ENCODE measurements at regions not wholly inside any gene's neighbourhood (a gene's known extent, or its start where the extent isn't known, plus 50 kb on each side); places are given as distances from the start of the nearest gene placed in this dataset.

DNA sequence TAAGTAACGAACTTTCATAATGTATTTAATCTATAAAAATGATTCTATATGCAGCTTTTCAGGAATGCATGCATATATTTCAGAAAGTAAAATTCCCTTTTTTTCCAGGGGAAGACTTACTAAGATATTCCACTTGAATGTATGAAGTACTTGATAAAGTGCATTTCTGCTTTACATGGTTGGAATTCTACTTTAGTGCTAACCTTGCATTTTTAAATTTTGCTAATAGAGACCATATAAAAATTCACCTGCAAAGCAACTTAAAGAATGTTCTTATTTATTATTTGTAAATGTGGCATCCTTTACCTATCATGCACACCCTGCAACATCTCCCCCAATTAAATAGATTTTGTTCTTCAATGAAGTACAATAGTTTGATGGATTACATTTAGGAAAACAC is 392.8 kb downstream of the KCNJ2 start:
- no peak for ATAC-seq (ENCODE audit: low read depth)
- no CpG with 5 or more reads among the region's 1 CpG for WGBS (ENCODE audit: insufficient coverage)
- no peak overlapping the region for H3K4me3 ChIP-seq (ENCODE audit: control extremely low read depth in 1 of 5, extremely low read depth in 1 of 5, insufficient read depth in 1 of 5, low read depth in 2 of 5, low read length in 4 of 5)
- intact Hi-C loops (cut with micrococcal nuclease) = no loop called here
- no peak for TF ChIP-seq EZH2 (IDR thresholded peaks at IDR 0.05; ENCODE audit: borderline replicate concordance, insufficient read depth, low read depth, low read length, poor library complexity, severe bottlenecking)
- TF ChIP-seq CTCF (IDR thresholded peaks at IDR 0.05) = no peak
- H3K4me2 ChIP-seq (replicated peaks; ENCODE audit: low read depth, low read length, poor library complexity, severe bottlenecking) = no peak overlapping the region
- no peak overlapping the region for H3K27ac Mint-ChIP-seq
- H3K27ac ChIP-seq (ENCODE audit: low read length in 2 of 2) = no peak overlapping the region
- H3K27me3 Mint-ChIP-seq = no peaks in the 10 kb centered on the region
- no peak overlapping the region for H3K9ac ChIP-seq (ENCODE audit: low read length)
- DNase-seq = no peak
- H3K4me1 Mint-ChIP-seq = no peaks in the 10 kb centered on the region
- no peaks in the 10 kb centered on the region for H3K9me3 Mint-ChIP-seq (ENCODE audit: insufficient read depth)
- H3K4me3 Mint-ChIP-seq = no peak overlapping the region
- ChIA-PET POLR2A (no interaction called here), CTCF (no interaction called here)
- H2AFZ ChIP-seq (ENCODE audit: insufficient read depth, low read depth, low read length, poor library complexity, severe bottlenecking) = no peak overlapping the region
- H3K27me3 ChIP-seq (replicated peaks in 1 of 4; ENCODE audit: control extremely low read depth in 1 of 4, control insufficient read depth in 3 of 4, insufficient read depth in 4 of 4, low read length in 3 of 4) = no peaks in the 10 kb centered on the region
- no peaks in the 10 kb centered on the region for H3K79me2 ChIP-seq (ENCODE audit: control insufficient read depth, insufficient read depth, low read length)
- no peaks in the 10 kb centered on the region for H3K4me1 ChIP-seq (ENCODE audit: control insufficient read depth in 2 of 2, insufficient read depth in 2 of 2, low read length in 2 of 2)
- H4K20me1 ChIP-seq (ENCODE audit: control insufficient read depth, insufficient read depth, low read length, poor library complexity, severe bottlenecking) = no peaks in the 10 kb centered on the region
- H3K9me3 ChIP-seq (ENCODE audit: control extremely low read depth in 1 of 3, control insufficient read depth in 2 of 3, insufficient read depth in 1 of 3, low read length in 2 of 3) = no peaks in the 10 kb centered on the region
- H3K36me3 ChIP-seq (replicated peaks in 1 of 2; ENCODE audit: control extremely low read depth in 1 of 2, control insufficient read depth in 1 of 2, extremely low read depth in 1 of 2, insufficient read depth in 2 of 2, low read length in 1 of 2) = no peaks in the 10 kb centered on the region

- DNase-seq (no peak), ATAC-seq (ENCODE audit: low read depth) (no peak)
- Mint-ChIP-seq H3K9me3 (ENCODE audit: insufficient read depth) (no peaks in the 10 kb centered on the region), H3K4me1 (no peaks in the 10 kb centered on the region), H3K27ac (no peak overlapping the region), H3K27me3 (no peaks in the 10 kb centered on the region), H3K4me3 (no peak overlapping the region)
- no CpG with 5 or more reads among the region's 2 CpGs for WGBS (ENCODE audit: insufficient coverage)
- Histone ChIP-seq H3K4me3 (ENCODE audit: control extremely low read depth in 1 of 5, extremely low read depth in 1 of 5, insufficient read depth in 1 of 5, low read depth in 2 of 5, low read length in 4 of 5) (no peak overlapping the region), H4K20me1 (ENCODE audit: control insufficient read depth, insufficient read depth, low read length, poor library complexity, severe bottlenecking) (no peaks in the 10 kb centered on the region), H3K4me2 (replicated peaks; ENCODE audit: low read depth, low read length, poor library complexity, severe bottlenecking) (no peak overlapping the region), H3K9ac (ENCODE audit: low read length) (no peak overlapping the region), H3K27me3 (replicated peaks in 1 of 4; ENCODE audit: control extremely low read depth in 1 of 4, control insufficient read depth in 3 of 4, insufficient read depth in 4 of 4, low read length in 3 of 4) (no peaks in the 10 kb centered on the region), H3K79me2 (ENCODE audit: control insufficient read depth, insufficient read depth, low read length) (no peaks in the 10 kb centered on the region), H2AFZ (ENCODE audit: insufficient read depth, low read depth, low read length, poor library complexity, severe bottlenecking) (no peak overlapping the region), H3K36me3 (replicated peaks in 1 of 2; ENCODE audit: control extremely low read depth in 1 of 2, control insufficient read depth in 1 of 2, extremely low read depth in 1 of 2, insufficient read depth in 2 of 2, low read length in 1 of 2) (no peaks in the 10 kb centered on the region), H3K27ac (ENCODE audit: low read length in 2 of 2) (no peak overlapping the region), H3K9me3 (ENCODE audit: control extremely low read depth in 1 of 3, control insufficient read depth in 2 of 3, insufficient read depth in 1 of 3, low read length in 2 of 3) (no peaks in the 10 kb centered on the region), H3K4me1 (ENCODE audit: control insufficient read depth in 2 of 2, insufficient read depth in 2 of 2, low read length in 2 of 2) (no peaks in the 10 kb centered on the region)
- TF ChIP-seq CTCF (IDR thresholded peaks at IDR 0.05) = no peak
- TF ChIP-seq EZH2 (IDR thresholded peaks at IDR 0.05; ENCODE audit: borderline replicate concordance, insufficient read depth, low read depth, low read length, poor library complexity, severe bottlenecking) = no peak
- ChIA-PET POLR2A (no interaction called here), CTCF (no interaction called here)
- intact Hi-C loops (cut with micrococcal nuclease) = no loop called here
Observed at GRCh38 chr17:70563281-70563820, 394.0 kb downstream of the KCNJ2 start.

Data from B cell (primary cell).